ENCODE measurements at regions not wholly inside any gene's neighbourhood (a gene's known extent, or its start where the extent isn't known, plus 50 kb on each side); places are given as distances from the start of the nearest gene placed in this dataset.
"Not testable (repeated sequence)": the region's sequence is repeated elsewhere in the genome, so short reads cannot be mapped to it uniquely, and the experiment has no call there.

DNA sequence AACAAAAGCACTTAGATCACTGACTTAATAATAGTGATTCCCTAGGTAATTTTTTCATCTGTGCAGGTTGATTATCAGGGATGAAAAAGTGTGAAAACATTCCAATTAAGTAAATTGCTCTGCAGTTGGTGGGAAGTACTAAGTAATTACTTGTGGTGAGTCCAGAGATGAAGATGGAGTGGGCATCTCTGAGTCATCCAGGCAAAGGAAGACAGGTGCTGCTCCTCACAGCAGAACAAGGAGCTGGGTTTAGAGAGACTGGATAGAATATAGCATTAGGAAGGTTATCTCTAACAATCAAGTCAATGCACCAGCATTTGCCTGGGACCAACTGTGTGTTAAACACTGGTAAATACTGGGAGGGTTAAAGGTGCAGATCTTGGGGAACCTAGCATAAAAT is 174.0 kb upstream of the SPATA31A3 start:
- H3K9me3 Mint-ChIP-seq (ENCODE audit: insufficient read depth); intact Hi-C loops (cut with micrococcal nuclease); H3K27ac Mint-ChIP-seq; POLR2A ChIA-PET; H3K4me1 ChIP-seq (ENCODE audit: control insufficient read depth in 2 of 2, insufficient read depth in 2 of 2, low read length in 2 of 2); ATAC-seq (ENCODE audit: low read depth); H3K27ac ChIP-seq (ENCODE audit: low read length in 2 of 2); H3K4me3 Mint-ChIP-seq; H3K9me3 ChIP-seq (ENCODE audit: control extremely low read depth in 1 of 3, control insufficient read depth in 2 of 3, insufficient read depth in 1 of 3, low read length in 2 of 3); H3K27me3 Mint-ChIP-seq; DNase-seq; H3K9ac ChIP-seq (ENCODE audit: low read length); H4K20me1 ChIP-seq (ENCODE audit: control insufficient read depth, insufficient read depth, low read length, poor library complexity, severe bottlenecking); H3K79me2 ChIP-seq (ENCODE audit: control insufficient read depth, insufficient read depth, low read length); H3K4me2 ChIP-seq (replicated peaks; ENCODE audit: low read depth, low read length, poor library complexity, severe bottlenecking); H3K36me3 ChIP-seq (replicated peaks in 1 of 2; ENCODE audit: control extremely low read depth in 1 of 2, control insufficient read depth in 1 of 2, extremely low read depth in 1 of 2, insufficient read depth in 2 of 2, low read length in 1 of 2); CTCF ChIA-PET; H3K4me3 ChIP-seq (ENCODE audit: control extremely low read depth in 1 of 5, extremely low read depth in 1 of 5, insufficient read depth in 1 of 5, low read depth in 2 of 5, low read length in 4 of 5); H2AFZ ChIP-seq (ENCODE audit: insufficient read depth, low read depth, low read length, poor library complexity, severe bottlenecking); H3K4me1 Mint-ChIP-seq; H3K27me3 ChIP-seq (replicated peaks in 1 of 4; ENCODE audit: control extremely low read depth in 1 of 4, control insufficient read depth in 3 of 4, insufficient read depth in 4 of 4, low read length in 3 of 4): not testable (repeated sequence)

- H3K27me3 Mint-ChIP-seq; intact Hi-C loops (cut with micrococcal nuclease); H3K27ac Mint-ChIP-seq; H3K4me1 Mint-ChIP-seq; H3K4me2 ChIP-seq (replicated peaks; ENCODE audit: low read depth, low read length, poor library complexity, severe bottlenecking); H3K4me1 ChIP-seq (ENCODE audit: control insufficient read depth in 2 of 2, insufficient read depth in 2 of 2, low read length in 2 of 2); H3K9me3 ChIP-seq (ENCODE audit: control extremely low read depth in 1 of 3, control insufficient read depth in 2 of 3, insufficient read depth in 1 of 3, low read length in 2 of 3); H2AFZ ChIP-seq (ENCODE audit: insufficient read depth, low read depth, low read length, poor library complexity, severe bottlenecking); CTCF ChIA-PET; H3K79me2 ChIP-seq (ENCODE audit: control insufficient read depth, insufficient read depth, low read length); ATAC-seq (ENCODE audit: low read depth); H3K4me3 ChIP-seq (ENCODE audit: control extremely low read depth in 1 of 5, extremely low read depth in 1 of 5, insufficient read depth in 1 of 5, low read depth in 2 of 5, low read length in 4 of 5); H3K27ac ChIP-seq (ENCODE audit: low read length in 2 of 2); DNase-seq; H3K27me3 ChIP-seq (replicated peaks in 1 of 4; ENCODE audit: control extremely low read depth in 1 of 4, control insufficient read depth in 3 of 4, insufficient read depth in 4 of 4, low read length in 3 of 4); POLR2A ChIA-PET; H3K36me3 ChIP-seq (replicated peaks in 1 of 2; ENCODE audit: control extremely low read depth in 1 of 2, control insufficient read depth in 1 of 2, extremely low read depth in 1 of 2, insufficient read depth in 2 of 2, low read length in 1 of 2); H4K20me1 ChIP-seq (ENCODE audit: control insufficient read depth, insufficient read depth, low read length, poor library complexity, severe bottlenecking); H3K9me3 Mint-ChIP-seq (ENCODE audit: insufficient read depth); H3K4me3 Mint-ChIP-seq; H3K9ac ChIP-seq (ENCODE audit: low read length): not testable (repeated sequence)
- no CpG with 5 or more reads among the region's 1 CpG for WGBS (ENCODE audit: insufficient coverage)
These were observed 170.5 kb upstream of the SPATA31A3 start for GRCh38 chr9:67162827-67163226.

DNA sequence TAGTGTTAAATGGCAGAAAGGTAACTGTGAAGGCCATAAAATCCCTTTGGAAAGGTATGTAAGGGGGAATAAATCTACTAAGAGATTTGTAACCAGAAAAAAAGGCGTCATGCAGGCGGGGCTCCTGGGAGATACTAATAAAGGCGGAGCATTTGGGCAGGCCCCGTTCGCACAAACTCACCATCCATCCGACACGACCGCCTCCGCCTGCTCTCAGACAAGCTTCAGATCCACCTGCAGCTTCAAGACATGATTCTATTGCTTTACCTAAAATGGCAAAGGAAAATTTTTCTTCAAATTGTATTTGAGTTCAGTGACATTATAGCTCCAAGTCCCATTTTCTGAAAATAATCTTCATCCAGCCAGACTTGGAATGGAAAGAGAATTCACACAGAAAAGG is 162.9 kb upstream of the SPATA31A3 start:
- H3K4me3 ChIP-seq (ENCODE audit: control extremely low read depth in 1 of 5, extremely low read depth in 1 of 5, insufficient read depth in 1 of 5, low read depth in 2 of 5, low read length in 4 of 5); H4K20me1 ChIP-seq (ENCODE audit: control insufficient read depth, insufficient read depth, low read length, poor library complexity, severe bottlenecking); H3K36me3 ChIP-seq (replicated peaks in 1 of 2; ENCODE audit: control extremely low read depth in 1 of 2, control insufficient read depth in 1 of 2, extremely low read depth in 1 of 2, insufficient read depth in 2 of 2, low read length in 1 of 2); H3K9me3 Mint-ChIP-seq (ENCODE audit: insufficient read depth); H3K9me3 ChIP-seq (ENCODE audit: control extremely low read depth in 1 of 3, control insufficient read depth in 2 of 3, insufficient read depth in 1 of 3, low read length in 2 of 3); CTCF ChIA-PET; ATAC-seq (ENCODE audit: low read depth); H3K27ac ChIP-seq (ENCODE audit: low read length in 2 of 2); H3K27ac Mint-ChIP-seq; DNase-seq; H3K4me1 ChIP-seq (ENCODE audit: control insufficient read depth in 2 of 2, insufficient read depth in 2 of 2, low read length in 2 of 2); H3K79me2 ChIP-seq (ENCODE audit: control insufficient read depth, insufficient read depth, low read length); H2AFZ ChIP-seq (ENCODE audit: insufficient read depth, low read depth, low read length, poor library complexity, severe bottlenecking); POLR2A ChIA-PET; H3K4me3 Mint-ChIP-seq; H3K27me3 ChIP-seq (replicated peaks in 1 of 4; ENCODE audit: control extremely low read depth in 1 of 4, control insufficient read depth in 3 of 4, insufficient read depth in 4 of 4, low read length in 3 of 4); intact Hi-C loops (cut with micrococcal nuclease); H3K4me2 ChIP-seq (replicated peaks; ENCODE audit: low read depth, low read length, poor library complexity, severe bottlenecking); H3K27me3 Mint-ChIP-seq; H3K4me1 Mint-ChIP-seq; H3K9ac ChIP-seq (ENCODE audit: low read length): not testable (repeated sequence)
- no CpG with 5 or more reads among the region's 9 CpGs for WGBS (ENCODE audit: insufficient coverage)

GRCh38 chr9:67153501-67153900 is 161.2 kb upstream of the SPATA31A3 start:
- no CpG with 5 or more reads among the region's 3 CpGs for WGBS (ENCODE audit: insufficient coverage)
- POLR2A ChIA-PET; H3K4me3 Mint-ChIP-seq; H3K9me3 ChIP-seq (ENCODE audit: control extremely low read depth in 1 of 3, control insufficient read depth in 2 of 3, insufficient read depth in 1 of 3, low read length in 2 of 3); H3K27me3 ChIP-seq (replicated peaks in 1 of 4; ENCODE audit: control extremely low read depth in 1 of 4, control insufficient read depth in 3 of 4, insufficient read depth in 4 of 4, low read length in 3 of 4); H3K79me2 ChIP-seq (ENCODE audit: control insufficient read depth, insufficient read depth, low read length); H2AFZ ChIP-seq (ENCODE audit: insufficient read depth, low read depth, low read length, poor library complexity, severe bottlenecking); H4K20me1 ChIP-seq (ENCODE audit: control insufficient read depth, insufficient read depth, low read length, poor library complexity, severe bottlenecking); ATAC-seq (ENCODE audit: low read depth); H3K27ac Mint-ChIP-seq; H3K27me3 Mint-ChIP-seq; H3K4me1 Mint-ChIP-seq; CTCF ChIA-PET; H3K4me1 ChIP-seq (ENCODE audit: control insufficient read depth in 2 of 2, insufficient read depth in 2 of 2, low read length in 2 of 2); H3K36me3 ChIP-seq (replicated peaks in 1 of 2; ENCODE audit: control extremely low read depth in 1 of 2, control insufficient read depth in 1 of 2, extremely low read depth in 1 of 2, insufficient read depth in 2 of 2, low read length in 1 of 2); DNase-seq; H3K9me3 Mint-ChIP-seq (ENCODE audit: insufficient read depth); H3K4me2 ChIP-seq (replicated peaks; ENCODE audit: low read depth, low read length, poor library complexity, severe bottlenecking); H3K27ac ChIP-seq (ENCODE audit: low read length in 2 of 2); H3K4me3 ChIP-seq (ENCODE audit: control extremely low read depth in 1 of 5, extremely low read depth in 1 of 5, insufficient read depth in 1 of 5, low read depth in 2 of 5, low read length in 4 of 5); H3K9ac ChIP-seq (ENCODE audit: low read length); intact Hi-C loops (cut with micrococcal nuclease): not testable (repeated sequence)
